ENCODE measurements at regions not wholly inside any gene's neighbourhood (a gene's known extent, or its start where the extent isn't known, plus 50 kb on each side); places are given as distances from the start of the nearest gene placed in this dataset.

- Histone ChIP-seq H3K4me1 (ENCODE audit: insufficient read depth, low read length) (no peaks in the 10 kb centered on the region), H2AFZ (ENCODE audit: low read length) (no peak overlapping the region), H3K9me3 (ENCODE audit: low read length) (no peaks in the 10 kb centered on the region), H3K79me2 (ENCODE audit: insufficient read depth, low read length) (no peaks in the 10 kb centered on the region), H3K4me2 (ENCODE audit: low read depth, low read length) (no peak overlapping the region), H4K20me1 (ENCODE audit: insufficient read depth, low read length) (no peaks in the 10 kb centered on the region), H3K9ac (ENCODE audit: insufficient read depth, low read depth, low read length) (no peak overlapping the region), H3K4me3 (replicated peaks in 1 of 3; ENCODE audit: insufficient read depth in 1 of 3, low read depth in 2 of 3, low read length in 3 of 3) (no peak overlapping the region), H3K36me3 (replicated peaks in 1 of 2; ENCODE audit: control insufficient read depth in 1 of 2, insufficient read depth in 2 of 2, low read length in 2 of 2) (no peaks in the 10 kb centered on the region), H3K27me3 (ENCODE audit: control insufficient read depth in 1 of 2, insufficient read depth in 2 of 2, low read length in 2 of 2) (no peaks in the 10 kb centered on the region), H3K27ac (ENCODE audit: extremely low read length, insufficient read depth, low read length) (no peak overlapping the region)
- TF ChIP-seq MAFF (IDR thresholded peaks at IDR 0.05; ENCODE audit: low read depth, low read length) (peak; percentile 90), PAWR (CRISPR knock-in tag; IDR thresholded peaks at IDR 0.05; ENCODE audit: borderline replicate concordance) (no peak), ZSCAN9 (CRISPR knock-in tag; IDR thresholded peaks at IDR 0.05; ENCODE audit: borderline replicate concordance) (no peak), ZNF354B (CRISPR knock-in tag; IDR thresholded peaks at IDR 0.05) (no peak), MAZ (IDR thresholded peaks at IDR 0.05; ENCODE audit: borderline replicate concordance, low read depth, low read length) (no peak), MAZ (CRISPR knock-in tag; IDR thresholded peaks at IDR 0.05; ENCODE audit: low read depth) (no peak), ZNF615 (CRISPR knock-in tag; IDR thresholded peaks at IDR 0.05; ENCODE audit: borderline replicate concordance) (no peak), MAFK (conservative IDR thresholded peaks at IDR 0.05 in 1 of 2, IDR thresholded peaks at IDR 0.05 in 1 of 2; ENCODE audit: low read length in 2 of 2) (peak; percentile 92 to 95)
- TF ChIP-seq, protein P1, sequence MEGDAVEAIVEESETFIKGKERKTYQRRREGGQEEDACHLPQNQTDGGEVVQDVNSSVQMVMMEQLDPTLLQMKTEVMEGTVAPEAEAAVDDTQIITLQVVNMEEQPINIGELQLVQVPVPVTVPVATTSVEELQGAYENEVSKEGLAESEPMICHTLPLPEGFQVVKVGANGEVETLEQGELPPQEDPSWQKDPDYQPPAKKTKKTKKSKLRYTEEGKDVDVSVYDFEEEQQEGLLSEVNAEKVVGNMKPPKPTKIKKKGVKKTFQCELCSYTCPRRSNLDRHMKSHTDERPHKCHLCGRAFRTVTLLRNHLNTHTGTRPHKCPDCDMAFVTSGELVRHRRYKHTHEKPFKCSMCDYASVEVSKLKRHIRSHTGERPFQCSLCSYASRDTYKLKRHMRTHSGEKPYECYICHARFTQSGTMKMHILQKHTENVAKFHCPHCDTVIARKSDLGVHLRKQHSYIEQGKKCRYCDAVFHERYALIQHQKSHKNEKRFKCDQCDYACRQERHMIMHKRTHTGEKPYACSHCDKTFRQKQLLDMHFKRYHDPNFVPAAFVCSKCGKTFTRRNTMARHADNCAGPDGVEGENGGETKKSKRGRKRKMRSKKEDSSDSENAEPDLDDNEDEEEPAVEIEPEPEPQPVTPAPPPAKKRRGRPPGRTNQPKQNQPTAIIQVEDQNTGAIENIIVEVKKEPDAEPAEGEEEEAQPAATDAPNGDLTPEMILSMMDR (CRISPR knock-in tag; IDR thresholded peaks at IDR 0.05): 0 out of 2 replicates have a peak, but pooled peaks have one; percentile 9
- no TSS peak for BruUV-seq (replicated peaks)
- ChIA-PET CTCF (ENCODE audit: low intra/inter-chr PET ratio, low total read pairs) (no interaction called here), POLR2A (no interaction called here)
- WGBS (ENCODE audit: low lambda C conversion rate): 49% methylated on average over 11 of the region's 11 CpGs
- FAIRE-seq (no peak), DNase-seq (ENCODE audit: low spot score) (no peak), ATAC-seq (no peak)
- intact Hi-C loops (cut with micrococcal nuclease; ENCODE audit: unreplicated experiment) (no loop called here), in situ Hi-C loops (cut with HindIII; ENCODE audit: extremely low pct_ligation_motif_present, low pct_unique_long_range_greater_than_20kb) (no loop called here)
These were observed 552.7 kb upstream of the PSMD7 start for GRCh38 chr16:73743665-73744496.

All from HepG2 (cell line).